BE2C (cell line): ENCODE measurements at regions not wholly inside any gene's neighbourhood (a gene's known extent, or its start where the extent isn't known, plus 50 kb on each side); places are given as distances from the start of the nearest gene placed in this dataset.
A peak's percentile ranks its signal among the peaks of the same experiment; 100 is the strongest.
"Not testable (repeated sequence)": the region's sequence is repeated elsewhere in the genome, so short reads cannot be mapped to it uniquely, and the experiment has no call there.

Experiments
- DNase-seq: peaks from one replicate; pipeline ENCODE4 v3.0.0-alpha.2; 2020
- H3K27me3 ChIP-seq: fragments of 250-450 bp; sonication (Bioruptor Pico); 2 replicates; pipeline ENCODE4 v1.5.1; 2020; ENCODE audit warnings: mild to moderate bottlenecking
- H3K36me3 ChIP-seq: fragments of 250-450 bp; sonication (Bioruptor Pico); 2 replicates; pipeline ENCODE4 v1.5.1; 2020; ENCODE audit warnings: mild to moderate bottlenecking
- H3K4me1 ChIP-seq: fragments of 250-450 bp; sonication (Bioruptor Pico); 2 replicates; pipeline ENCODE4 v1.5.1; 2020
- H3K4me3 ChIP-seq: 2 replicates; pipeline ENCODE4 v1.5.1; 2011; ENCODE audit warnings: low read depth, low read length
- H3K9me3 ChIP-seq: fragments of 250-450 bp; sonication (Bioruptor Pico); 2 replicates; pipeline ENCODE4 v1.5.1; 2020
- TF ChIP-seq, protein P1 (sequence below): IDR thresholded peaks from 2 replicates; pipeline ENCODE4 v1.5.1; 2012; ENCODE audit warnings: mild to moderate bottlenecking, low read depth, low read length

DNA sequence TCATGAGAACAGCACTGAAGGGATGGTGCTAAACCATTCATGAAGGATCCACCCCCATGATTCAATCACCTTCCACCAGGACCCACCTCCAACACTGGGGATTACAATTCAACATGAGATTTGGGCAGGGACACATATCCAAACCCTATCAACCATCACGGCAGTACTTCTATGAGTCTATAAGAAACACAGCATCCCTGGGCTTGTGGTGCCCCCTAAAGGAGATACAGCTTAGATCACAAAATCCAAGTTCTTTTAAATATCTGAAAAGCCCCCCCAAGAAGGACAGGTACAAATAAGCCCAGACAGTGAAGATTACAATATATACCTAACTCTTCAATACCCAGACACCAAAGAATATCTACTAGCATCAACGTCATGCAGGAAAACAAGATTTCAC is 233.7 kb upstream of the ADRA1B start:
- Histone ChIP-seq H3K4me1 (no peaks in the 10 kb centered on the region), H3K4me3 (no peak overlapping the region), H3K36me3 (no peaks in the 10 kb centered on the region), H3K9me3 (peaks cover 4% of the 10 kb centered on the region; the same call in 1 of the 2 replicates), H3K27me3 (no peaks in the 10 kb centered on the region)
- peak; percentile 23 for DNase-seq
- TF ChIP-seq, protein P1, sequence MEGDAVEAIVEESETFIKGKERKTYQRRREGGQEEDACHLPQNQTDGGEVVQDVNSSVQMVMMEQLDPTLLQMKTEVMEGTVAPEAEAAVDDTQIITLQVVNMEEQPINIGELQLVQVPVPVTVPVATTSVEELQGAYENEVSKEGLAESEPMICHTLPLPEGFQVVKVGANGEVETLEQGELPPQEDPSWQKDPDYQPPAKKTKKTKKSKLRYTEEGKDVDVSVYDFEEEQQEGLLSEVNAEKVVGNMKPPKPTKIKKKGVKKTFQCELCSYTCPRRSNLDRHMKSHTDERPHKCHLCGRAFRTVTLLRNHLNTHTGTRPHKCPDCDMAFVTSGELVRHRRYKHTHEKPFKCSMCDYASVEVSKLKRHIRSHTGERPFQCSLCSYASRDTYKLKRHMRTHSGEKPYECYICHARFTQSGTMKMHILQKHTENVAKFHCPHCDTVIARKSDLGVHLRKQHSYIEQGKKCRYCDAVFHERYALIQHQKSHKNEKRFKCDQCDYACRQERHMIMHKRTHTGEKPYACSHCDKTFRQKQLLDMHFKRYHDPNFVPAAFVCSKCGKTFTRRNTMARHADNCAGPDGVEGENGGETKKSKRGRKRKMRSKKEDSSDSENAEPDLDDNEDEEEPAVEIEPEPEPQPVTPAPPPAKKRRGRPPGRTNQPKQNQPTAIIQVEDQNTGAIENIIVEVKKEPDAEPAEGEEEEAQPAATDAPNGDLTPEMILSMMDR: peak; percentile 43

DNA sequence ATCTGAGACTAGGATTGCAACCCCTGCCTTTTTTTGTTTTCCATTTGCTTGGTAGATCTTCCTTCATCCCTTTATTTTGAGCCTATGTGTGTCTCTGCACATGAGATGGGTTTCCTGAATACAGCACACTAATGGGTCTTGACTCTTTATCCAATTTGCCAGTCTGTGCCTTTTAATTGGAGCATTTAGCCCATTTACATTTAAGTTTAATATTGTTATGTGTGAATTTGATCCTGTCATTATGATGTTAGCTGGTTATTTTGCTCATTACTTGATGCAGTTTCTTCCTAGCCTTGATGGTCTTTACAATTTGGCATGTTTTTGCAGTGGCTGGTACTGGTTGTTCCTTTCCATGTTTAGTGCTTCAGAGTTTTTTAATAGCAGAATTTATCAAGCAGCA is 228.4 kb upstream of the ADRA1B start:
- not testable (repeated sequence) for H3K27me3 ChIP-seq, DNase-seq, H3K4me3 ChIP-seq, H3K9me3 ChIP-seq, H3K4me1 ChIP-seq, H3K36me3 ChIP-seq

DNA sequence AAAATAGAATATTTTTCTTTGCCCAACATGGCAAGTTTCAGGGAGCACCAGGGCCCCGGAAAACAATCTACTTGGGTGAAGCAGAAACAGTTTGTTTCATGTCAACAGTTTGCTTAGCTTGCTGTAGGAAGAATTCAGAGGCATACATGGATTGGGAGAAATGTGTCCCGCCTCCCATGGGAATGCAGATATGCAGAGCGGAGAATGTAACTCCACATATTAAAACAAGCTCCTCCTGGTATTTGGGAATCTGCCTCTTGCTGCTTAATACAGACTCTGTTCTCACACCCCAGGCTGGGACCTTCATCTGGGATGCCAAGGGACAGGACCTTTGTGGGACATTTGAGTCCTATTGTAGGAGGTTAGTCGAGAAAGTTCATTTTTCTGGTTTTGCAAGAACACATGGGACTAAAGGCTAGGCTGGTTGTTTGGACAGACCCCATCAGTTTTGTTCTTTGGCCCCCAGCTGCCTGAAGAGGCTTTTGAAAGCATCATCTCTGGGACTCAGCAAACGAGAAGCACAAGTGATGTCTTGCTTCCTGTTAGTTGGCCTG is 220.5 kb upstream of the ADRA1B start:
- H3K4me3 ChIP-seq: no peak overlapping the region
- no peak for DNase-seq
- H3K27me3 ChIP-seq: no peaks in the 10 kb centered on the region
- H3K4me1 ChIP-seq: no peaks in the 10 kb centered on the region
- TF ChIP-seq, protein P1: no peak
- H3K9me3 ChIP-seq: no peaks in the 10 kb centered on the region
- no peaks in the 10 kb centered on the region for H3K36me3 ChIP-seq

DNA sequence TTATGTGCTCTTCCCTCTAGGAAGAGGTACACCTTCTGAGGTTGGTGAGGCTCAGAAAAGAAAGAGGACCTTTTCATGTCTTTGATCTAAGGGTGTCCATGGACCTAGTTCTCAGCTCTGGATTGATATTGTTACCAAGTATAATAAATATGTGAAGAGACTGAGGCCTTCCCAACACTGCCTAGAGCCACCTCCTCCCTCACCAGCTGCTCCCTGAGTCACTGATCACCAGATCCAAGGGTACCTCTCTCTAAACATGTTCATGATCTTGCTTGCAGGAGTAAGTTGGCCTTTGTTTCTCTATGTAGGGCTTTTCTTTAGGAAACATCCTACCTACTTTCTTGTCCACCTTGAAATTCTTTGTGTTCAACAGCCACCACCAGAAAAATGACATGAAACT is 218.8 kb upstream of the ADRA1B start:
- Histone ChIP-seq H3K4me1 (no peaks in the 10 kb centered on the region), H3K4me3 (no peak overlapping the region), H3K9me3 (no peaks in the 10 kb centered on the region), H3K36me3 (no peaks in the 10 kb centered on the region), H3K27me3 (no peaks in the 10 kb centered on the region)
- DNase-seq: no peak
- TF ChIP-seq, protein P1: no peak

DNA sequence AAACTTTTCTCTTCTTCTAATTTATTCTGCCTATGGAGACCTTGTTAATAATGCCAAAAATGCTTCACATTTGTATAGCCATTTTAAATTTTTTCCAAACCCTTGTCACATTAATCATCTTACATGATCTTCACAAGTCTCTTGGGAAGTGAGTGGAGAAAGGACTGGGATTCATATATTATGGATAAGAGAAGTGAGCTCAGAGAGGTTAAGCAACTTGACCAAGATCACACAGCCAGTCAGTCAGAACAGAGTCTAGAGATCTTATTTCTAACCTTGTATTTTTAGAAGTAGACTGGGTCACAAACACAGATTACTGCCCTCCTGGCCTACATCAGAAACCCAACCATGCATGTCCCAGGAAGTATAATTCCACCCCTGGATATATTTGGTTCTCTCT is 218.0 kb upstream of the ADRA1B start:
- DNase-seq: no peak
- no peaks in the 10 kb centered on the region for H3K27me3 ChIP-seq
- TF ChIP-seq, protein P1: no peak
- no peaks in the 10 kb centered on the region for H3K9me3 ChIP-seq
- no peak overlapping the region for H3K4me3 ChIP-seq
- H3K4me1 ChIP-seq: no peaks in the 10 kb centered on the region
- H3K36me3 ChIP-seq: no peaks in the 10 kb centered on the region

DNA sequence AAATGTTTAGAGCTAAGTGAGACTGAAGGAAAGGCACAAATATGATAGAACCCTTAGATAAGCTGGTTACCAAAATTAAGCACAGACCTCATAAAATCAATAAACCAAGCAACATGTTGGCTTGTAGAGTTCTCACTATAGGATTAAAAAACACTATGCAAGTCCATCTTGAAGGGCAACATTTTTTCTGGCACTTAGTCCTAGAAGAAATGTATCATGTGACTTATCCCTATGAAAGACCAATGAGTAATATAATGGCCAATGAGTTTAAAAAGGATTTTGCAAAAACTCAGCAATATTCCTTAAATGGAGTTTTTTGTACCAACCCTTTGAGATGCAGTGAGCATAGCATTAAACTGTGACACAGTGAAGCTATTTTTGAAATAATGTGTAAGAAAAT is 216.3 kb upstream of the ADRA1B start:
- H3K36me3 ChIP-seq: no peaks in the 10 kb centered on the region
- H3K27me3 ChIP-seq: no peaks in the 10 kb centered on the region; the same call in 1 of the 2 replicates
- no peak overlapping the region for H3K4me3 ChIP-seq
- H3K9me3 ChIP-seq: no peaks in the 10 kb centered on the region
- TF ChIP-seq, protein P1: no peak
- H3K4me1 ChIP-seq: no peaks in the 10 kb centered on the region
- DNase-seq: no peak

DNA sequence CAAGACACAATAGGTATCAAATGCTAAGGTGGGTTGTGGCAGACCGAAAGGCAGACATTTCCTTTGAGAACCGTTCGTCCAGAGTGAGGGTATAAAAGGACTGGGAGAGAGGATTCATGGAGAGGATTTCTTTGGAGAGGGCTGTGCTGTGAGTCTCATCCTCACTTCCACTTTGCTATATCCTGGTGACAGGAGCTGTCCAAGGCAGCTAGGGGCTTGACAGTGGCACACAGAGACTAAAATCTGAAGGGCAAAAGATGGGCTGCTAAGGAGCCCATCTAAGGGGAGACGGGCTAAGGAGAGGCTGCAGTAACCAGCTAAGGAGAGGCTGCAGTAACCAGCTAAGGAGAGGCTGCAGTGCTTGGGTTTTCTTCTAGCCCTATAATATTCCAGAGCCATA is 214.0 kb upstream of the ADRA1B start:
- no peaks in the 10 kb centered on the region for H3K4me1 ChIP-seq
- H3K27me3 ChIP-seq: no peaks in the 10 kb centered on the region; the same call in 1 of the 2 replicates
- TF ChIP-seq, protein P1: no peak
- no peaks in the 10 kb centered on the region for H3K9me3 ChIP-seq
- no peaks in the 10 kb centered on the region for H3K36me3 ChIP-seq
- no peak overlapping the region for H3K4me3 ChIP-seq
- no peak for DNase-seq
